KBM-7 (cell line): ENCODE measurements at regions not wholly inside any gene's neighbourhood (a gene's known extent, or its start where the extent isn't known, plus 50 kb on each side); places are given as distances from the start of the nearest gene placed in this dataset.

Experiments
- DNase-seq: peaks from one replicate; pipeline ENCODE4 v3.0.0-alpha.2; 2015
- in situ Hi-C: fragments of 300-500 bp; cut with MboI; formaldehyde crosslinking; loops from 2 replicates; pipeline ENCODE4 v1.14.3; 2020; ENCODE audit warnings: low sequenced_read_pairs, low pct_unique_long_range_greater_than_20kb, mixed read lengths

GRCh38 chr4:137238456-137239162 lies 293.7 kb downstream of the PCDH18 start:
- in situ Hi-C loops: no loop called here
- no peak for DNase-seq

GRCh38 chr4:137226900-137227299 lies 305.4 kb downstream of the PCDH18 start:
- in situ Hi-C loops: no loop called here
- peak; percentile 0 for DNase-seq

GRCh38 chr4:137226221-137226620 lies 306.1 kb downstream of the PCDH18 start:
- DNase-seq: no peak
- in situ Hi-C loops: no loop called here

GRCh38 chr4:137213372-137214173 lies 318.7 kb downstream of the PCDH18 start:
- in situ Hi-C loops: no loop called here
- no peak for DNase-seq

- in situ Hi-C loops: no loop called here
- DNase-seq: no peak
Measured at GRCh38 chr4:137212601-137213000, 319.7 kb downstream of the PCDH18 start.

- in situ Hi-C loops: no loop called here
- no peak for DNase-seq
Measured at GRCh38 chr4:137209240-137209639, 323.1 kb downstream of the PCDH18 start.

- no peak for DNase-seq
- in situ Hi-C loops: no loop called here
Measured at GRCh38 chr4:137206781-137207180, 325.5 kb downstream of the PCDH18 start.

- in situ Hi-C loops: no loop called here
- DNase-seq: no peak
Measured at GRCh38 chr4:137203601-137204000, 328.7 kb downstream of the PCDH18 start.

GRCh38 chr4:137200322-137200721 lies 332.0 kb downstream of the PCDH18 start:
- in situ Hi-C loops: no loop called here

GRCh38 chr4:137198791-137199190 lies 333.5 kb downstream of the PCDH18 start:
- in situ Hi-C loops: no loop called here
- no peak for DNase-seq

More at GRCh38 chr4:137200322-137200721, 332.0 kb downstream of the PCDH18 start:
- DNase-seq: no peak

- in situ Hi-C loops: no loop called here
- DNase-seq: no peak
Measured at GRCh38 chr4:137194670-137195069, 337.6 kb downstream of the PCDH18 start.

GRCh38 chr4:137193564-137193963 lies 338.7 kb downstream of the PCDH18 start:
- DNase-seq: no peak
- in situ Hi-C loops: no loop called here

- in situ Hi-C loops: no loop called here
- no peak for DNase-seq
Measured at GRCh38 chr4:137181293-137181899, 350.9 kb downstream of the PCDH18 start.

GRCh38 chr4:137180349-137180748 lies 351.9 kb downstream of the PCDH18 start:
- DNase-seq: no peak
- in situ Hi-C loops: no loop called here

GRCh38 chr4:137156807-137157206 lies 375.5 kb downstream of the PCDH18 start:
- no peak for DNase-seq
- in situ Hi-C loops: no loop called here

- in situ Hi-C loops: no loop called here
- no peak for DNase-seq
Measured at GRCh38 chr4:137156054-137156453, 376.2 kb downstream of the PCDH18 start.

GRCh38 chr4:137131201-137131600 lies 401.1 kb downstream of the PCDH18 start:
- in situ Hi-C loops: no loop called here
- no peak for DNase-seq

- in situ Hi-C loops: no loop called here
- no peak for DNase-seq
Measured at GRCh38 chr4:137129845-137130244, 402.4 kb downstream of the PCDH18 start.

- in situ Hi-C loops: no loop called here
- no peak for DNase-seq
Measured at GRCh38 chr4:137129441-137129840, 402.9 kb downstream of the PCDH18 start.

GRCh38 chr4:137125011-137125410 lies 407.3 kb downstream of the PCDH18 start:
- in situ Hi-C loops: no loop called here
- DNase-seq: no peak
